ENCODE measurements at regions not wholly inside any gene's neighbourhood (a gene's known extent, or its start where the extent isn't known, plus 50 kb on each side); places are given as distances from the start of the nearest gene placed in this dataset.

- TF ChIP-seq CTCF (IDR thresholded peaks at IDR 0.05): no peak
- no peak for TF ChIP-seq POLR2A (IDR thresholded peaks at IDR 0.05)
Observed at GRCh38 chr10:2280713-2281300, 543.5 kb upstream of the ADARB2 start.

All from right lobe of liver (tissue), 4 donors.